Mesothelial cell of epicardium (in vitro differentiated cells): ENCODE measurements at regions not wholly inside any gene's neighbourhood (a gene's known extent, or its start where the extent isn't known, plus 50 kb on each side); places are given as distances from the start of the nearest gene placed in this dataset.
"Not testable (repeated sequence)": the region's sequence is repeated elsewhere in the genome, so short reads cannot be mapped to it uniquely, and the experiment has no call there.

Source experiments
- DNase-seq, 2 experiments: peaks; one replicate each; pipeline ENCODE4 v3.0.0; 2021; ENCODE audit warnings: low spot score in 2 of 2; ENCODE audit not compliant: unreplicated experiment in 2 of 2
- H3K27ac Mint-ChIP-seq: 2 replicates; pipeline ENCODE4 v1.8.0; 2021; ENCODE audit warnings: mixed read lengths
- H3K27me3 Mint-ChIP-seq: 2 replicates; pipeline ENCODE4 v1.8.0; 2021; ENCODE audit warnings: low read depth, mixed read lengths
- H3K36me3 Mint-ChIP-seq: 2 replicates; pipeline ENCODE4 v1.8.0; 2021; ENCODE audit warnings: mixed read lengths
- H3K4me1 Mint-ChIP-seq: 2 replicates; pipeline ENCODE4 v1.8.0; 2021; ENCODE audit warnings: mixed read lengths
- H3K4me3 Mint-ChIP-seq: 2 replicates; pipeline ENCODE4 v1.8.0; 2021; ENCODE audit warnings: mild to moderate bottlenecking, moderate library complexity, mixed read lengths
- H3K9me3 Mint-ChIP-seq: 2 replicates; pipeline ENCODE4 v1.8.0; 2021; ENCODE audit warnings: mixed read lengths
- TF ChIP-seq, protein P1 (sequence below): fragments of 200-600 bp; sonication (generic); IDR thresholded peaks from one replicate; pipeline ENCODE4 v1.5.0; 2021; ENCODE audit warnings: antibody characterized with exemption; ENCODE audit not compliant: unreplicated experiment

DNA sequence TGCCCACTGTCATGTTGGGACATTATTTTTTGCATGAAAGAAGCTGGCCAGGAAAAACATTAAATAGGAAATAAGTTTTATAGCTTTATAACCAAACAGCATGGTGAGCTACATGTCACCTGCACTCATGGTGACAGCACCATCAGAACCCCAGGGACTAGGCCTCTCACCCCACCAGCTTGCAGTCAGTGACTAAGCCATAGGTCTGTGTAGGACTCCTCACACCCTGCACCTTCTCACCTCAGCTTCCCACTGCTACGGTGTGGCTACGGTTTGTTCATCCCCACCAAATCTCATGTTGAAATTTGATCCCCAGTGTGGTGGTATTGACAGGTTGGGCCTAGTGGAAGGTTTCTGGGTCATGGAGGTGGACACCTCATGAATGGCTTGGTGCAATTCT is 161.3 kb upstream of the VIPR2 start:
- TF ChIP-seq, protein P1, sequence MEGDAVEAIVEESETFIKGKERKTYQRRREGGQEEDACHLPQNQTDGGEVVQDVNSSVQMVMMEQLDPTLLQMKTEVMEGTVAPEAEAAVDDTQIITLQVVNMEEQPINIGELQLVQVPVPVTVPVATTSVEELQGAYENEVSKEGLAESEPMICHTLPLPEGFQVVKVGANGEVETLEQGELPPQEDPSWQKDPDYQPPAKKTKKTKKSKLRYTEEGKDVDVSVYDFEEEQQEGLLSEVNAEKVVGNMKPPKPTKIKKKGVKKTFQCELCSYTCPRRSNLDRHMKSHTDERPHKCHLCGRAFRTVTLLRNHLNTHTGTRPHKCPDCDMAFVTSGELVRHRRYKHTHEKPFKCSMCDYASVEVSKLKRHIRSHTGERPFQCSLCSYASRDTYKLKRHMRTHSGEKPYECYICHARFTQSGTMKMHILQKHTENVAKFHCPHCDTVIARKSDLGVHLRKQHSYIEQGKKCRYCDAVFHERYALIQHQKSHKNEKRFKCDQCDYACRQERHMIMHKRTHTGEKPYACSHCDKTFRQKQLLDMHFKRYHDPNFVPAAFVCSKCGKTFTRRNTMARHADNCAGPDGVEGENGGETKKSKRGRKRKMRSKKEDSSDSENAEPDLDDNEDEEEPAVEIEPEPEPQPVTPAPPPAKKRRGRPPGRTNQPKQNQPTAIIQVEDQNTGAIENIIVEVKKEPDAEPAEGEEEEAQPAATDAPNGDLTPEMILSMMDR: no peak
- Mint-ChIP-seq H3K36me3 (no peaks in the 10 kb centered on the region), H3K27ac (no peak overlapping the region), H3K27me3 (no peaks in the 10 kb centered on the region), H3K9me3 (peaks cover 68% of the 10 kb centered on the region), H3K4me1 (no peaks in the 10 kb centered on the region), H3K4me3 (no peak overlapping the region)
- DNase-seq: no peak

DNA sequence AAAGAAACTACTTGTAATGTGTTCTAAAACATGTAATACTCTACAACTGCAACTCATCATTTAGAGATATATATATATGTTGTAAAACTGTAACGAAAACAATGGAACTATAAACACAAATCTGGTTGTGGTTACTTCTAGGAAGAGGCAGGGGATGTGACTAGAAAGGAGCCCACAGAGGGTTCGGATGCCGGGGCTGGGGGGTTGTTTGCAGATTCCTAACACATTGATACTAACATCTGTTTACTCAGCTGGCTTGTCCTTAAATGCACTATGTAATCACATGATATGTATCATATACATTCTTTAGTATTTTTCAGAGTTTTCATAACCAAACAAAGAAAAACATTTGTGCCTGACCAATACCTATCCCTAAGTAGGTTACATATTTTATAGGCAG is 160.5 kb upstream of the VIPR2 start:
- H3K4me3 Mint-ChIP-seq, H3K36me3 Mint-ChIP-seq, DNase-seq, H3K4me1 Mint-ChIP-seq, H3K27me3 Mint-ChIP-seq, H3K27ac Mint-ChIP-seq: not testable (repeated sequence)
- H3K9me3 Mint-ChIP-seq: peaks cover 63% of the 10 kb centered on the region

DNA sequence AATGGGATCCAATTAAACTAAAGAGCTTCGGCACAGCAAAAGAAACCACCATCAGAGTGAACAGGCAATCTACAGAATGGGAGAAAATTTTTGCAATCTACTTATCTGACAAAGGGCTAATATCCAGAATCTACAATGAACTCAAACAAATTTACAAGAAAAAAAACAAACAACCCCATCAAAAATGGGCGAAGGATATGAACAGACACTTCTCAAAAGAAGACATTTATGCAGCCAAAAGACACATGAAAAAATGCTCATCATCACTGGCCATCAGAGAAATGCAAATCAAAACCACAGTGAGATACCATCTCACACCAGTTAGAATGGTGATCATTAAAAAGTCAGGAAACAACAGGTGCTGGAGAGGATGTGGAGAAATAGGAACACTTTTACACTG is 158.8 kb upstream of the VIPR2 start:
- not testable (repeated sequence) for H3K36me3 Mint-ChIP-seq, H3K27ac Mint-ChIP-seq, H3K4me3 Mint-ChIP-seq, H3K4me1 Mint-ChIP-seq, DNase-seq, H3K27me3 Mint-ChIP-seq
- peaks cover 54% of the 10 kb centered on the region for H3K9me3 Mint-ChIP-seq

DNA sequence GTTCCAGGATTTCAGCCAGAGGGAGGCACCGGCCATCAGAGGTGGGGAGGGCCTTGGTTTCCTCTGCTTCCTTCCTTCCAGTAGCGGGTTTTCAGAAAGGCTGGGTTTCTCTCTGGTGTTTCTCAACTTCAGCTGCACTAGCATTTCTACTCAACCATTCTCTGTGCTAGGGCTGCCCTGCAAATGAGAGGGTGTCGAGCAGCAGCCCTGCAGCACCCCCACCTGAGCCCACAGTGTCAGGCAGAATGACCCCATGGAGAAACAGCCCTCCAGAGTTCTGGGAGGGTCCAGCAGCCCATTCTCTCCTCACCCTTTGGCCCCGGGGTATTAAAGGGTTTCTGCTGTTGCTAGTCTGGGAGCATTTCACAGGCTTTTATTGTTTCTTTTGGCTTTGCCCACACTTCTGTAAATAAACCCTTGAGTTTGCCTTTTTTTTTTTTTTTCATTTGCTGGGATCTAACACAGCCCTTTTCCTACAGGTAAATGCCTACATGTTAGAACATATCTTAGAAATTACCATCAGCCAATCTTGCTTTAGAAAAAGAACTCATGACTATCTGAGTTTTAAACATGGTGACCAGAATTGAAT is 151.5 kb upstream of the VIPR2 start:
- no peak overlapping the region for H3K27ac Mint-ChIP-seq
- H3K4me3 Mint-ChIP-seq: no peak overlapping the region
- no peaks in the 10 kb centered on the region for H3K36me3 Mint-ChIP-seq
- no peak for DNase-seq
- H3K27me3 Mint-ChIP-seq: no peaks in the 10 kb centered on the region
- peaks cover 41% of the 10 kb centered on the region for H3K9me3 Mint-ChIP-seq
- TF ChIP-seq, protein P1: no peak
- H3K4me1 Mint-ChIP-seq: no peaks in the 10 kb centered on the region

DNA sequence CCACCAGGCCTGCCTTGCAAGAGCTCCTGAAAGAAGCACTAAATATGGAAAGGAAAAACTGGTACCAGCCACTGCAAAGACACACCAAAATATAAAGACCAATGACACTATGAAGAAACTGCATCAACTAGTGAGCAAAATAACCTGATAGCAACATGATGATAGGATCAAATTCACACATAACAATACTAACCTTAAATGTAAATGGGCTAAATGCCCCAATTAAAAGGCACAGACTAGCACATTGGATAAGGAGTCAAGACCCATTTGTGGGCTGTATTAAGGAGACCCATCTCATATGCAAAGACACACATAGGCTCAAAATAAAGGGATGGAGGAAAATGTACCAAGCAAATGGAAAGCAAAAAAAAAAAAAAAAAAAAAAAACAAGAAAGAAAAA is 141.8 kb upstream of the VIPR2 start:
- H3K9me3 Mint-ChIP-seq: peaks cover 74% of the 10 kb centered on the region

DNA sequence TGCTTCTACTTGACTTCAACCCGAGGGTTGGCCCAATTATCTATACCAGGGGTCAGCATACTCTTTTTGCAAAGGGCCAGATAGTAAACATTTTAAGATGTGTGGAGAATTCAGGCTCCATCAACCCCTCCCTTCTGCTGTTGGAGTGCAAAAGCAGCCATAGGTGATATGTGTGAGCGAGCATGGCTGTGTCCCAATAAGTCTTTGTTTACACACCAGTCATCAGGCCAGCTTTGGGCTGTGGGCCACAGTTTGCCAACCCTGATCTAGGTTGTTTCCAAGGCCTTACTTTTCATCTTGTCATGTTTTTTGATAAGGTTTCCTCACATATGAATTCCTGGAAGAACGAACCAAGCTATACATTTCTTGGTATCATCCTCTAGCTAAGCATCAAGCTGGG is 136.9 kb upstream of the VIPR2 start:
- peaks cover 80% of the 10 kb centered on the region for H3K9me3 Mint-ChIP-seq
- TF ChIP-seq, protein P1: no peak
- no peak overlapping the region for H3K27ac Mint-ChIP-seq
- peaks cover 1% of the 10 kb centered on the region for H3K36me3 Mint-ChIP-seq
- DNase-seq: no peak
- no peak overlapping the region for H3K4me3 Mint-ChIP-seq
- no peaks in the 10 kb centered on the region for H3K4me1 Mint-ChIP-seq
- H3K27me3 Mint-ChIP-seq: no peaks in the 10 kb centered on the region

More for the DNA sequence above, 141.8 kb upstream of the VIPR2 start:
- H3K4me3 Mint-ChIP-seq, H3K27me3 Mint-ChIP-seq, H3K36me3 Mint-ChIP-seq, DNase-seq, H3K4me1 Mint-ChIP-seq, H3K27ac Mint-ChIP-seq: not testable (repeated sequence)

DNA sequence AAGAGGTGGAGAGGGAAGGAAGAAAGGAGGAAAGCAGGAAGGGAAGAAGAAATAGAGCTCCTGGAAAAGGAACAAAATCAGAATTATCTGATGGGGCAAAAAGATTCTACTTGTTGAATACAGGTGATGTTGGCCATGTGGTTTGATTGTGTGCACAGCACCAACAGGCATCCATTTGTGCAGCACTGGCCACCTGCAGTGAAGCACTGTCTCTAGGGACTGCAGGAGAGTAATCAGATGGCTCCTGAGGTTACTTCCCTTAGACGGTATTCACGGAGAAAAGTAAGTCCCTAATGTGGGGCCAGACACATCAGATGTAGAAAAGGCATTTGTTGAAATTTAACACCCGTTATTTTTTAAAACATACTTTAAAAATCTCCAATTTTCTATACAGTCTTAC is 135.3 kb upstream of the VIPR2 start:
- no peak overlapping the region for H3K27ac Mint-ChIP-seq
- DNase-seq: no peak
- H3K4me1 Mint-ChIP-seq: no peaks in the 10 kb centered on the region
- no peaks in the 10 kb centered on the region for H3K27me3 Mint-ChIP-seq
- TF ChIP-seq, protein P1: no peak
- H3K36me3 Mint-ChIP-seq: peaks cover 1% of the 10 kb centered on the region
- H3K9me3 Mint-ChIP-seq: peaks cover 81% of the 10 kb centered on the region
- no peak overlapping the region for H3K4me3 Mint-ChIP-seq
